Prostate gland (tissue), 2 donors: ENCODE measurements at regions not wholly inside any gene's neighbourhood (a gene's known extent, or its start where the extent isn't known, plus 50 kb on each side); places are given as distances from the start of the nearest gene placed in this dataset.

Source experiments
- POLR2A ChIP-seq: fragments of 450-650 bp; IDR thresholded peaks from one replicate; pipeline ENCODE4 v1.6.1; 2016; ENCODE audit warnings: antibody characterized with exemption, mild to moderate bottlenecking
- TF ChIP-seq, protein P1 (sequence below), 4 experiments: fragments of 200-600 bp in 2 of 4; fragments of 450-650 bp in 2 of 4; sonication (generic) in 2 of 4; IDR thresholded peaks; 1 replicate in 3 of 4; 2 replicates in 1 of 4; pipeline ENCODE4 v1.5.1; 2016 to 2019; ENCODE audit warnings: antibody characterized with exemption in 4 of 4, mild to moderate bottlenecking in 2 of 4, moderate library complexity in 2 of 4

DNA sequence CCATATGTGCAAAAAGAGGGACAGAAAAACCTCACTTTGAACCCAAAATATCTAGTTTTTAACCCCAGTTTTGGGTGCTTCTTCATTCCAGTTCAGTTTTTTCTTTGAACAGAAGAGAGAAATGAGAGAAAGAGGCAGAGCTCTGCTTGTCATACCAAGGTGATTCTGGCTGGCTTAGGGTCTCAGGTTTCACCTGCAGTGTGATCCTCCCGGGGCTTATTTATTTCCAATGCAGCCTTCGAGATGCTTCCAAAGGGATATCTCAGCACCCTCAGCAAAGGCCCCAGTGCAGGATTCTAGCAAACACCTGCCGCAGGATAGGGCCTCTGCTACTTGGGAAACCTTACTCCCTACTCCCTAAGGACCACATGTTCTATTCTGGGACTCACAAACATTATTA is 131.3 kb downstream of the WDR11 start:
- TF ChIP-seq, protein P1, sequence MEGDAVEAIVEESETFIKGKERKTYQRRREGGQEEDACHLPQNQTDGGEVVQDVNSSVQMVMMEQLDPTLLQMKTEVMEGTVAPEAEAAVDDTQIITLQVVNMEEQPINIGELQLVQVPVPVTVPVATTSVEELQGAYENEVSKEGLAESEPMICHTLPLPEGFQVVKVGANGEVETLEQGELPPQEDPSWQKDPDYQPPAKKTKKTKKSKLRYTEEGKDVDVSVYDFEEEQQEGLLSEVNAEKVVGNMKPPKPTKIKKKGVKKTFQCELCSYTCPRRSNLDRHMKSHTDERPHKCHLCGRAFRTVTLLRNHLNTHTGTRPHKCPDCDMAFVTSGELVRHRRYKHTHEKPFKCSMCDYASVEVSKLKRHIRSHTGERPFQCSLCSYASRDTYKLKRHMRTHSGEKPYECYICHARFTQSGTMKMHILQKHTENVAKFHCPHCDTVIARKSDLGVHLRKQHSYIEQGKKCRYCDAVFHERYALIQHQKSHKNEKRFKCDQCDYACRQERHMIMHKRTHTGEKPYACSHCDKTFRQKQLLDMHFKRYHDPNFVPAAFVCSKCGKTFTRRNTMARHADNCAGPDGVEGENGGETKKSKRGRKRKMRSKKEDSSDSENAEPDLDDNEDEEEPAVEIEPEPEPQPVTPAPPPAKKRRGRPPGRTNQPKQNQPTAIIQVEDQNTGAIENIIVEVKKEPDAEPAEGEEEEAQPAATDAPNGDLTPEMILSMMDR (IDR thresholded peaks at IDR 0.05) = no peak
- TF ChIP-seq POLR2A = no peak
